T-cell (primary cell): ENCODE measurements at regions not wholly inside any gene's neighbourhood (a gene's known extent, or its start where the extent isn't known, plus 50 kb on each side); places are given as distances from the start of the nearest gene placed in this dataset.
"Not testable (repeated sequence)": the region's sequence is repeated elsewhere in the genome, so short reads cannot be mapped to it uniquely, and the experiment has no call there.

ENCODE experiments used
- ATAC-seq, 4 experiments: fragments of 200-7000 bp in 3 of 4; fragments of 150-1000 bp in 1 of 4; cut with Tn5 transposase; replicated peaks in 1 of 4; 1 replicate in 3 of 4; 2 replicates in 1 of 4; pipeline ENCODE4 v1.10.0; 2021; ENCODE audit warnings: moderate library complexity in 3 of 4, mild to moderate bottlenecking in 2 of 4, moderate number of reproducible peaks in 1 of 4
- CTCF ChIA-PET, 2 donors: fragments of 300-600 bp; sonication (Branson Sonifier 250); formaldehyde crosslinking; loops; one replicate each; lab custom pipeline; 2022; ENCODE audit warnings: antibody characterized with exemption in 2 of 2; lab: Charles Lee
- POLR2A ChIA-PET, 2 donors: fragments of 300-600 bp; sonication (Branson Sonifier 250); formaldehyde crosslinking; loops; one replicate each; lab custom pipeline; 2022; ENCODE audit warnings: antibody characterized with exemption in 2 of 2; lab: Charles Lee
- DNase-seq, 35 experiments: peaks; one replicate each; pipeline versions ENCODE4 v3.0.0 to v3.0.0-alpha.2; 2013 to 2023
- H3K27ac ChIP-seq: one replicate; pipeline ENCODE4 v1.5.1; 2013; ENCODE audit warnings: low read length
- H3K27me3 ChIP-seq, 2 experiments: replicated peaks in 1 of 2; 1 replicate in 1 of 2; 2 replicates in 1 of 2; pipeline versions ENCODE4 v1.6.1 to v1.7.0; 2013; ENCODE audit warnings: low read length in 1 of 2, mixed read lengths in 1 of 2; ENCODE audit not compliant: control insufficient read depth in 2 of 2, insufficient read depth in 2 of 2; ENCODE audit errors: extremely low read depth in 1 of 2
- H3K36me3 ChIP-seq, 2 donors: 1 replicate in 1 of 2; 2 replicates in 1 of 2; pipeline versions ENCODE4 v1.6.1 to v1.7.0; 2013; ENCODE audit warnings: low read length in 1 of 2; ENCODE audit not compliant: control insufficient read depth in 2 of 2, insufficient read depth in 1 of 2; ENCODE audit errors: extremely low read depth in 1 of 2
- H3K4me1 ChIP-seq, 2 experiments: 1 replicate in 1 of 2; 2 replicates in 1 of 2; pipeline versions ENCODE4 v1.6.1 to v1.7.0; 2013; ENCODE audit warnings: low read length in 2 of 2, mixed read lengths in 1 of 2; ENCODE audit not compliant: insufficient read depth in 2 of 2, control insufficient read depth in 1 of 2; ENCODE audit errors: extremely low read depth in 1 of 2
- H3K4me3 ChIP-seq, 2 donors: 1 replicate in 1 of 2; 2 replicates in 1 of 2; pipeline versions ENCODE4 v1.5.1 to v1.7.0; 2013; ENCODE audit warnings: mild to moderate bottlenecking in 2 of 2, low read length in 1 of 2, moderate library complexity in 1 of 2; ENCODE audit not compliant: control insufficient read depth in 1 of 2; ENCODE audit errors: extremely low read depth in 1 of 2
- H3K9me3 ChIP-seq: 2 replicates; pipeline ENCODE4 v1.7.0; 2013
- H3K27ac Mint-ChIP-seq, 2 donors: one replicate each; pipeline ENCODE4 v1.8.0; 2020 to 2021; ENCODE audit warnings: mild to moderate bottlenecking in 2 of 2, mixed read lengths in 2 of 2
- H3K27me3 Mint-ChIP-seq, 2 donors: one replicate each; pipeline ENCODE4 v1.8.0; 2021 to 2022; ENCODE audit warnings: mixed read lengths in 2 of 2
- H3K36me3 Mint-ChIP-seq: one replicate; pipeline ENCODE4 v1.8.0; 2021; ENCODE audit warnings: mixed read lengths
- H3K4me1 Mint-ChIP-seq, 3 donors: one replicate each; pipeline ENCODE4 v1.8.0; 2020 to 2022; ENCODE audit warnings: mixed read lengths in 3 of 3, mild to moderate bottlenecking in 1 of 3
- H3K4me3 Mint-ChIP-seq, 3 donors: one replicate each; pipeline ENCODE4 v1.8.0; 2020 to 2022; ENCODE audit warnings: mild to moderate bottlenecking in 3 of 3, mixed read lengths in 3 of 3, moderate library complexity in 3 of 3
- H3K9me3 Mint-ChIP-seq, 3 donors: one replicate each; pipeline ENCODE4 v1.8.0; 2020 to 2022; ENCODE audit warnings: mixed read lengths in 3 of 3
- WGBS: methylation state at CpG from one replicate; pipeline ENCODE4 v1.1.5; 2013; ENCODE audit warnings: missing lambda C conversion rate; ENCODE audit not compliant: insufficient coverage; 5-methylcytosine and 5-hydroxymethylcytosine counted together

GRCh38 chr10:108323274-108323798, 1158.8 kb upstream of the SORCS1 start:
- Mint-ChIP-seq H3K4me1 (no peaks in the 10 kb centered on the region), H3K27me3 (no peaks in the 10 kb centered on the region), H3K36me3 (no peaks in the 10 kb centered on the region), H3K27ac (no peak overlapping the region), H3K4me3 (no peak overlapping the region), H3K9me3 (peaks cover 5 to 14% (median 14%) of the 10 kb centered on the region in 3 donors)
- Histone ChIP-seq H3K9me3 (no peaks in the 10 kb centered on the region), H3K4me1 (no peaks in the 10 kb centered on the region), H3K36me3 (no peaks in the 10 kb centered on the region), H3K27me3 (no peaks in the 10 kb centered on the region), H3K27ac (no peak overlapping the region), H3K4me3 (no peak overlapping the region)
- DNase-seq (no peak), ATAC-seq (no peak)
- POLR2A ChIA-PET = no interaction called here
- no CpG with 5 or more reads among the region's 3 CpGs for WGBS
- CTCF ChIA-PET = no interaction called here

- POLR2A ChIA-PET = no interaction called here
- Mint-ChIP-seq H3K9me3 (peaks cover 8 to 11% (median 9%) of the 10 kb centered on the region in 3 donors), H3K27ac (no peak overlapping the region)
Observed at GRCh38 chr10:108319434-108320222, 1155.1 kb upstream of the SORCS1 start.

DNA sequence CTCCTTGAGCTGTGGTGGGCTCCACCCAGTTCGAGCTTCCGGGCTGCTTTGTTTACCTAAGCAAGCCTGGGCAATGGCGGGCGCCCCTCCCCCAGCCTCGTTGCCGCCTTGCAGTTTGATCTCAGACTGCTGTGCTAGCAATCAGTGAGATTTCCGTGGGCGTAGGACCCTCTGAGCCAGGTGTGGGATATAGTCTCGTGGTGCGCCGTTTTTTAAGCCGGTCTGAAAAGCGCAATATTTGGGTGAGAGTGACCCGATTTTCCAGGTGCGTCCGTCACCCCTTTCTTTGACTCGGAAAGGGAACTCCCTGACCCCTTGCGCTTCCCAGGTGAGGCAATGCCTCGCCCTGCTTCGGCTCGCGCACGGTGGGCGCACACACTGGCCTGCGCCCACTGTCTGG, 1151.1 kb upstream of the SORCS1 start:
- H3K27me3 Mint-ChIP-seq, H3K9me3 ChIP-seq, H3K36me3 ChIP-seq, CTCF ChIA-PET, H3K27me3 ChIP-seq, ATAC-seq, H3K4me1 Mint-ChIP-seq, H3K27ac ChIP-seq, H3K9me3 Mint-ChIP-seq, H3K36me3 Mint-ChIP-seq, DNase-seq, POLR2A ChIA-PET, H3K4me1 ChIP-seq, H3K4me3 ChIP-seq, H3K27ac Mint-ChIP-seq: not testable (repeated sequence)
- no CpG with 5 or more reads among the region's 25 CpGs for WGBS
- peak overlapping the region in 1 of 3 donors; percentile 44 for H3K4me3 Mint-ChIP-seq

More at GRCh38 chr10:108319434-108320222, 1155.1 kb upstream of the SORCS1 start:
- no peaks in the 10 kb centered on the region for H3K4me1 Mint-ChIP-seq
- WGBS = 69% methylated on average over 4 of the region's 6 CpGs
- H3K36me3 Mint-ChIP-seq = no peaks in the 10 kb centered on the region
- H3K4me3 Mint-ChIP-seq = no peak overlapping the region
- no peaks in the 10 kb centered on the region for H3K27me3 Mint-ChIP-seq
- CTCF ChIA-PET = no interaction called here
- no peak for DNase-seq
- no peaks in the 10 kb centered on the region for H3K36me3 ChIP-seq
- H3K4me1 ChIP-seq = no peaks in the 10 kb centered on the region
- H3K4me3 ChIP-seq = no peak overlapping the region
- no peak for ATAC-seq
- no peak overlapping the region for H3K27ac ChIP-seq
- no peaks in the 10 kb centered on the region for H3K27me3 ChIP-seq
- no peaks in the 10 kb centered on the region for H3K9me3 ChIP-seq

- Histone ChIP-seq H3K4me1 (no peaks in the 10 kb centered on the region), H3K36me3 (no peaks in the 10 kb centered on the region), H3K4me3 (no peak overlapping the region), H3K27ac (no peak overlapping the region), H3K9me3 (no peaks in the 10 kb centered on the region), H3K27me3 (no peaks in the 10 kb centered on the region)
- H3K27me3 Mint-ChIP-seq = no peaks in the 10 kb centered on the region
- 100% methylated on average over 2 of the region's 7 CpGs for WGBS
- ATAC-seq = no peak
- H3K9me3 Mint-ChIP-seq = peaks cover 13 to 20% (median 16%) of the 10 kb centered on the region in 3 donors
- H3K4me3 Mint-ChIP-seq = no peak overlapping the region
- ChIA-PET CTCF (no interaction called here), POLR2A (no interaction called here)
- no peak for DNase-seq
- H3K27ac Mint-ChIP-seq = no peak overlapping the region
- no peaks in the 10 kb centered on the region for H3K4me1 Mint-ChIP-seq
- no peaks in the 10 kb centered on the region for H3K36me3 Mint-ChIP-seq
Observed at GRCh38 chr10:108307925-108308312, 1143.4 kb upstream of the SORCS1 start.

- POLR2A ChIA-PET = no interaction called here
Observed at GRCh38 chr10:108307250-108307924, 1142.9 kb upstream of the SORCS1 start.

GRCh38 chr10:108303149-108303548, 1138.6 kb upstream of the SORCS1 start:
- Histone ChIP-seq H3K4me3 (no peak overlapping the region), H3K36me3 (no peaks in the 10 kb centered on the region), H3K9me3 (no peaks in the 10 kb centered on the region), H3K27me3 (no peaks in the 10 kb centered on the region), H3K4me1 (no peaks in the 10 kb centered on the region), H3K27ac (no peak overlapping the region)
- ATAC-seq = no peak
- Mint-ChIP-seq H3K27ac (no peak overlapping the region), H3K4me3 (no peak overlapping the region), H3K36me3 (no peaks in the 10 kb centered on the region), H3K4me1 (no peaks in the 10 kb centered on the region), H3K27me3 (no peaks in the 10 kb centered on the region), H3K9me3 (peaks cover 20 to 23% (median 21%) of the 10 kb centered on the region in 3 donors)
- POLR2A ChIA-PET = no interaction called here
- DNase-seq = no peak
- CTCF ChIA-PET = no interaction called here
- 53% methylated on average over 3 of the region's 5 CpGs for WGBS

More at GRCh38 chr10:108307250-108307924, 1142.9 kb upstream of the SORCS1 start:
- Mint-ChIP-seq H3K27me3 (no peaks in the 10 kb centered on the region), H3K4me3 (no peak overlapping the region), H3K36me3 (no peaks in the 10 kb centered on the region), H3K27ac (no peak overlapping the region), H3K4me1 (no peaks in the 10 kb centered on the region), H3K9me3 (peaks cover 16 to 22% (median 20%) of the 10 kb centered on the region in 3 donors)
- no peak overlapping the region for H3K27ac ChIP-seq
- CTCF ChIA-PET = no interaction called here
- ATAC-seq = no peak
- no peaks in the 10 kb centered on the region for H3K9me3 ChIP-seq
- H3K4me3 ChIP-seq = no peak overlapping the region
- H3K27me3 ChIP-seq = no peaks in the 10 kb centered on the region
- H3K36me3 ChIP-seq = no peaks in the 10 kb centered on the region
- H3K4me1 ChIP-seq = no peaks in the 10 kb centered on the region
- DNase-seq = no peak
